A673 (cell line): ENCODE measurements at regions not wholly inside any gene's neighbourhood (a gene's known extent, or its start where the extent isn't known, plus 50 kb on each side); places are given as distances from the start of the nearest gene placed in this dataset.

Source experiments
- EZH2 ChIP-seq: fragments of 200-600 bp; sonication (generic); IDR thresholded peaks from 2 replicates; pipeline ENCODE4 v1.6.1; 2017; ENCODE audit warnings: borderline replicate concordance, low read depth, mild to moderate bottlenecking, mixed read lengths, antibody characterized with exemption, low read length; ENCODE audit not compliant: poor library complexity, severe bottlenecking
- TF ChIP-seq, protein P1 (sequence below): fragments of 300-800, 200-600 bp; sonication (generic); conservative IDR thresholded peaks from 2 replicates; pipeline ENCODE4 v1.5.1; 2017; ENCODE audit warnings: low read depth, mild to moderate bottlenecking, antibody characterized with exemption, low read length, moderate library complexity, mixed read lengths

DNA sequence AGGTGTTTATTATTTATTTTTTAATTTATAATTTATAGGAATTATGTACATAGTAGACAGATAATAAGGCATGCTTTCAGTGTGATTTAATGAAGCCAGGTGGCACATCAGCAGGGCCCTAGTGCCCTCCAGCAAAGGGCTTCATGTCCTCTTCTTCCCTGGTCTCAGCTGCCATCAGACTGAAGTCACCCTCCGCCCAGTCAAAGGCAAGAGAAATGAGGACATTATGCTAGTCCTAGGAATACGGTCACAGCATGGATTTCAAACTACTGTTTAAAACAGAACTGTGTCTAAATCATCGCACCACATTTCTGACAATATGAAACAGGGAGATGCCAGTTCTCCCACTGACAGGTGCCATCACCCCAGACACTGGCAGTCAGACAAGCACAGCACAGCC lies 168.1 kb downstream of the SEC16B start:
- TF ChIP-seq, protein P1, sequence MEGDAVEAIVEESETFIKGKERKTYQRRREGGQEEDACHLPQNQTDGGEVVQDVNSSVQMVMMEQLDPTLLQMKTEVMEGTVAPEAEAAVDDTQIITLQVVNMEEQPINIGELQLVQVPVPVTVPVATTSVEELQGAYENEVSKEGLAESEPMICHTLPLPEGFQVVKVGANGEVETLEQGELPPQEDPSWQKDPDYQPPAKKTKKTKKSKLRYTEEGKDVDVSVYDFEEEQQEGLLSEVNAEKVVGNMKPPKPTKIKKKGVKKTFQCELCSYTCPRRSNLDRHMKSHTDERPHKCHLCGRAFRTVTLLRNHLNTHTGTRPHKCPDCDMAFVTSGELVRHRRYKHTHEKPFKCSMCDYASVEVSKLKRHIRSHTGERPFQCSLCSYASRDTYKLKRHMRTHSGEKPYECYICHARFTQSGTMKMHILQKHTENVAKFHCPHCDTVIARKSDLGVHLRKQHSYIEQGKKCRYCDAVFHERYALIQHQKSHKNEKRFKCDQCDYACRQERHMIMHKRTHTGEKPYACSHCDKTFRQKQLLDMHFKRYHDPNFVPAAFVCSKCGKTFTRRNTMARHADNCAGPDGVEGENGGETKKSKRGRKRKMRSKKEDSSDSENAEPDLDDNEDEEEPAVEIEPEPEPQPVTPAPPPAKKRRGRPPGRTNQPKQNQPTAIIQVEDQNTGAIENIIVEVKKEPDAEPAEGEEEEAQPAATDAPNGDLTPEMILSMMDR = no peak
- no peak for TF ChIP-seq EZH2
